Retinal pigment epithelial cell (primary cell): ENCODE measurements at regions not wholly inside any gene's neighbourhood (a gene's known extent, or its start where the extent isn't known, plus 50 kb on each side); places are given as distances from the start of the nearest gene placed in this dataset.
"Not testable (repeated sequence)": the region's sequence is repeated elsewhere in the genome, so short reads cannot be mapped to it uniquely, and the experiment has no call there.

Source experiments
- DNase-seq: peaks from one replicate; pipeline ENCODE4 v3.0.0-alpha.2; 2010; ENCODE audit warnings: low read depth
- H3K4me3 ChIP-seq: 2 replicates; pipeline ENCODE4 v1.5.1; 2011; ENCODE audit warnings: mild to moderate bottlenecking, low read length, control low read depth, moderate library complexity
- TF ChIP-seq, protein P1 (sequence below): conservative IDR thresholded peaks from 2 replicates; pipeline ENCODE4 v1.5.1; 2011; ENCODE audit warnings: low read depth, low read length, control low read depth, inconsistent platforms

DNA sequence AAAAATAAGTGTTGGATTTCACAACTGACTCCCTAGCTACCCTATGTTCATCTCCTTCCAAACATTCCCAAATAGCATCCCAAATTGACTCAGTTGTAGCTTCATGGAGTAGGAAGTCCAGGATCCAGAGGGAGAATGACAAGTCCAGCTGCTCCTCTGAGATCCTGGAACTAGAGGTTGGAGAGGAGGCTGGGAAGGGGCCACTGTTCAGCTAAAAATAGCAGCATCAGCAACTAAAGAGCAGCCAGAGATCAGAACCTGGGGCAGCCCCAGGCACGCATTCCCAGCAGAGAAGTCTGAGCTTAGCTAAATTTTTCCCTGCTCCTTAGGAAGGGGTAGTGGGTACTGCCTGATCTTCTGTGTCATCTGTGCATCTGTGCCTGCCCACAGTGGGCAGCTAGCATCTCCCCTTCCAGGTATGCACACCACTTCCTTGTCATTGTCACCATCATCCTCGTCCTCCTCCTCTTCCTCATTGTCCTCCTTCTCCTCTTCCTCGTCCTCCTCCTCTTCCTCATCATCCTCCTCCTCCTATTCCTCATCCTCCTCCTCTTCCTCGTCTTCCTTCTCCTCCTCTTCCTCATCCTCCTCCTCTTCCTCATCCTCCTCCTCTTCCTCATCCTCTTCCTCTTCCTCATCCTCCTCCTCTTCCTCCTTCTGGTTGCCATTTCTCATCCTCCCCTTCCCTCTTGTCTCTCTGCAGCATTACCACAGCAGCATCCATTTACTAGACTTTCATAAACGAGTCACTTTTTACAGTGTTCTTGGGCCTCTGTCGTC is 152.3 kb upstream of the ROPN1 start:
- no peak overlapping the region for H3K4me3 ChIP-seq
- no peak for DNase-seq
- TF ChIP-seq, protein P1, sequence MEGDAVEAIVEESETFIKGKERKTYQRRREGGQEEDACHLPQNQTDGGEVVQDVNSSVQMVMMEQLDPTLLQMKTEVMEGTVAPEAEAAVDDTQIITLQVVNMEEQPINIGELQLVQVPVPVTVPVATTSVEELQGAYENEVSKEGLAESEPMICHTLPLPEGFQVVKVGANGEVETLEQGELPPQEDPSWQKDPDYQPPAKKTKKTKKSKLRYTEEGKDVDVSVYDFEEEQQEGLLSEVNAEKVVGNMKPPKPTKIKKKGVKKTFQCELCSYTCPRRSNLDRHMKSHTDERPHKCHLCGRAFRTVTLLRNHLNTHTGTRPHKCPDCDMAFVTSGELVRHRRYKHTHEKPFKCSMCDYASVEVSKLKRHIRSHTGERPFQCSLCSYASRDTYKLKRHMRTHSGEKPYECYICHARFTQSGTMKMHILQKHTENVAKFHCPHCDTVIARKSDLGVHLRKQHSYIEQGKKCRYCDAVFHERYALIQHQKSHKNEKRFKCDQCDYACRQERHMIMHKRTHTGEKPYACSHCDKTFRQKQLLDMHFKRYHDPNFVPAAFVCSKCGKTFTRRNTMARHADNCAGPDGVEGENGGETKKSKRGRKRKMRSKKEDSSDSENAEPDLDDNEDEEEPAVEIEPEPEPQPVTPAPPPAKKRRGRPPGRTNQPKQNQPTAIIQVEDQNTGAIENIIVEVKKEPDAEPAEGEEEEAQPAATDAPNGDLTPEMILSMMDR = no peak

DNA sequence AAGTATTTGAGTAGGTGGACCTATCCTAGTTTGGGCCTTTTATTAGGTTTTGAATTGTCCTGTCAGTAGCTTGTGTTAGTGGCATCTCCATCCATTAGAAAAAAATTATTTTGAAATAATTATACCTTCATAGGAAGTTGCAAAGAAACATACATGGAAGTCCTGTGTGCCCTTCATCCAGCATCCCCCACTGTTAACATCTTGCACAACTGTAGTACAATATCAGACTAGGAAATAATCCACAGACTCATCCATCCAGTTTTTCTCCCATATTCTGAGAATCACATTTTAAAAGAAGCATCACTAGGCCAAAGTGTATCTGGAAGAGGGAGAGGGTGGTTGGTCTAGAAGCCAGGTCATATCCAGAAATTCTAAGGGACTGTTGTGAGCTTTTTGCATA is 155.5 kb upstream of the ROPN1 start:
- no peak overlapping the region for H3K4me3 ChIP-seq
- TF ChIP-seq, protein P1 = no peak
- DNase-seq = no peak

DNA sequence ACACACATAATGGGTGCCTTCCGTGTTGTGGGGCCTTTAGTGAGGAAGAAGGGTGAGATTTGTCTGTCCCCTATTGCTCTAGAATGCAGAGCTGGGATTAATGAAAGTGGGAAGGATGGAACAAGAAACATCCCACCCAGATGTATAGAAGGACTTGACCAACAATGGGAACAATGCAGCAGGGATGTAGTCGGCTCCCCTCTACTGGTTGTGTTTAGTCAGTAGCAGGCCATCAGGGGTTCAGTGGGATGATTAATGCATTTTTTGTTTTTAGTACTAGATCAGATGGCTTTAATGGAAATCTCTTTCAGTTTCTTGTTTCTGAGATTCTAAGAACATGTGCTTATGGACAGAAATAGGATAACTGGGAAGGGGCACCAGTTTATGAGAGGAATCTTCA is 156.0 kb upstream of the ROPN1 start:
- DNase-seq = no peak
- no peak overlapping the region for H3K4me3 ChIP-seq
- TF ChIP-seq, protein P1 = no peak

DNA sequence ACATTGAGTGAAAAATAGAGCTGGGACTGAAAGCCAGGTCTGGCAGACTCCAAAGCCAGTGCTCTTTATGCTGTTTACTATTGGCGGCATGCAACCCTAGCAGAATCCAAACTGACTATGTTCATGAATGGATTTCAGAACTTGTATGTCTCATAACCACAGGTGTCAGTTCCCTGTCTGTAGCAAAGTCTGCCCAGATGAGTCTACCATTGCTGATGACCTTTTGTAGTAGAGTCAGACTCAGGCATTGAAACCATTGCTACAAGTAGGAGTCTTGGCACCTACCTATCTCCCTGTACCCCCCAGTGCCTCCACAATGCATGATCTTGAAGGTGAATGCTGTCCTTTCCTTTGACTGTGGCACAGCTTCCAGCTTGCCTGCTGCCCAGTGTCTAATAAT is 157.2 kb upstream of the ROPN1 start:
- TF ChIP-seq, protein P1 = no peak

DNA sequence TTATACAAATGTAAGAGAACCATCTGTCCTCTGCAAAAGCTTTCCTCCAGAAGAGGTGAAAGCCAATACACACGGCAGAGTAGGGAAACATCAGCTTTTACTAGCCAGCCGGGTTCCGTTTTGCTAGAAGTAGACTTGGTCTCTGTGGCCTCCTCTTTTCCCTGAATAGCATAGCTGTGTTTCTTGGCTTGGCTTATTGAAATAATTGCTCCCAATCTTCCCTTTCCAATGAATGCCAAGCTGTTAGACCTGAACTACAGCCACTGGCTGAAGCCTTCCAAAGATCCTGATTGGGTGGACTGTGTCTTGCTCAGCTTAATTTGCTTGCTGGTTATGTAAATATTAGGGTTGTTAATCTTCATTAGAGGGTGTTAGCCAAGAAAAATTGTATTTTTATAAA is 157.8 kb upstream of the ROPN1 start:
- TF ChIP-seq, protein P1 = no peak
- no peak for DNase-seq
- no peak overlapping the region for H3K4me3 ChIP-seq

More for the DNA sequence above, 157.2 kb upstream of the ROPN1 start:
- no peak for DNase-seq
- no peak overlapping the region for H3K4me3 ChIP-seq

DNA sequence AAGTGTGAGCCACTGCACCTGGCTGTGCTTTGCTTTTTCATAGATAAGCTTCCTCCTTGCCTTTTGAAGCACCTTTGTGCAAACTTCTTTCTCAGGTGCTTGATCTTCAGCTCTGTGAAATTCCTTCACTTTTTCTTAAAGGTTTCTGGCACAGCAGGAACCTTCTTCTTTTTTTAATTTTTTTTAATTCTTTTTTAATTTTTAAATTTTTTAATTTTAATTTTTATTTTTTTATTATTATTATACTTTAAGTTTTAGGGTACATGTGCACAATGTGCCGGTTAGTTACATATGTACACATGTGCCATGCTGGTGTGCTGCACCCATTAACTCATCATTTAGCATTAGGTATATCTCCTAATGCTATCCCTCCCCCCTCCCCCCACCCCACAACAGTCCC is 161.0 kb upstream of the ROPN1 start:
- DNase-seq, H3K4me3 ChIP-seq: not testable (repeated sequence)

DNA sequence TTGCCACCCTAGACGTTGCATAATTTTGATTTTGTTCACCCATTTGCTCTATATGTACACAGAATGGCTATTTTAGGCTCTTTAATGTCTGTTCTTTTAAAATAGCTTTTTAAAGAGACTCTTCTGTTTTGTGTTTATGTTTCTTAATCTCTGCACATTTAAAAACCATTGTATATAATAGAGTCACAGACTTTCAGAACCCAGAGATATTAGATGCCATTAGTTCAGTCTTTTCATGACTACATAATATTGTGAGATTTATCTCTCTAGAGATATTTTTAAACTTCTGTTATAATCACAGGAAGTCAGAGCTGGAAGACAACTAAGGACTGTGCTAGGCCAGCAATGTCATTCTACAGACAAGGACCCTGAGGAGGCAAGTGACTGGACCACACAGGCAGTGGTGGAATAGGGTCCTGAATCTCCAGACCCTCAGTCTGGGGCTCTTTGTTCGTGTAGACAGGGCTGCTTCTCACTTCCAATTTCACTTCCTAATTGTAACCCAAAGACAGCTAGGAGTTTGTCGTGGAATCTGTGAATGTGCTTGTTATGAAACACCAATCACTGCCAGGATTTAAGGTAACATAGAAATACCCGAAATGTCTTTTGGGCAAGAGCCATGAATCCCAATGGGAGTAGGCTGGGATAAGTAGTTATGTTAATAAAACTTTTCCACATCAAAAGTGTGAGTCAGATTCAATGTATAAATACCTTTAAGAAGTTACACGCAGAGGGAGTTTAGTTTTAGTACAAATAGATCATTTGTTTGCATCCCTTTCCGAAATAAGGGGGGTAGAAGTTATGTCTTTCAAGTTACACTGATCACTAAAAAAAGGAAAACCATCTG is 165.2 kb upstream of the ROPN1 start:
- no peak for DNase-seq
- no peak overlapping the region for H3K4me3 ChIP-seq
- TF ChIP-seq, protein P1 = no peak
